LNCAP (cell line): ENCODE measurements at regions not wholly inside any gene's neighbourhood (a gene's known extent, or its start where the extent isn't known, plus 50 kb on each side); places are given as distances from the start of the nearest gene placed in this dataset.

Source experiments
- TF ChIP-seq, protein P1 (sequence below): fragments of 450-650 bp; IDR thresholded peaks from 2 replicates; pipeline ENCODE4 v1.5.1; 2017; ENCODE audit warnings: mild to moderate bottlenecking

DNA sequence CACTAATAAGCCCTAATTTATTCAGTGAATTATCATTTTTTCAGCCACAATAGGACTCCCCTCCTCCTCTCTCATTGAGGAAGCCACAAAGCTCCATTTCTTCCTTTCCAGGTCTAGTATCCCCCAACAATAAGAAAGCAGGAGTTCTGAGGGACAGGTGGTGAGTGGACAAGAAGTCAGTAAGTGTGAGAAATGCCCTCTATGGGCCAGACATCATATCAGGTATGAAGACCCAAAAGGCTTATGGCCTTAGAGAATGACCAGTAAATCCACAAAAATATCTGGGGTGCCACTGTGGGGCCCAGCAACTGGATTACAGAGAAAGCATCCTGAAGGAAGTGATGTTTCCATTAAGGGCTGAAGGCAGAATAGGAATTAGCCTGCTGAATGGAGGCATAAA, 175.7 kb downstream of the TRIM33 start:
- TF ChIP-seq, protein P1, sequence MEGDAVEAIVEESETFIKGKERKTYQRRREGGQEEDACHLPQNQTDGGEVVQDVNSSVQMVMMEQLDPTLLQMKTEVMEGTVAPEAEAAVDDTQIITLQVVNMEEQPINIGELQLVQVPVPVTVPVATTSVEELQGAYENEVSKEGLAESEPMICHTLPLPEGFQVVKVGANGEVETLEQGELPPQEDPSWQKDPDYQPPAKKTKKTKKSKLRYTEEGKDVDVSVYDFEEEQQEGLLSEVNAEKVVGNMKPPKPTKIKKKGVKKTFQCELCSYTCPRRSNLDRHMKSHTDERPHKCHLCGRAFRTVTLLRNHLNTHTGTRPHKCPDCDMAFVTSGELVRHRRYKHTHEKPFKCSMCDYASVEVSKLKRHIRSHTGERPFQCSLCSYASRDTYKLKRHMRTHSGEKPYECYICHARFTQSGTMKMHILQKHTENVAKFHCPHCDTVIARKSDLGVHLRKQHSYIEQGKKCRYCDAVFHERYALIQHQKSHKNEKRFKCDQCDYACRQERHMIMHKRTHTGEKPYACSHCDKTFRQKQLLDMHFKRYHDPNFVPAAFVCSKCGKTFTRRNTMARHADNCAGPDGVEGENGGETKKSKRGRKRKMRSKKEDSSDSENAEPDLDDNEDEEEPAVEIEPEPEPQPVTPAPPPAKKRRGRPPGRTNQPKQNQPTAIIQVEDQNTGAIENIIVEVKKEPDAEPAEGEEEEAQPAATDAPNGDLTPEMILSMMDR: no peak

DNA sequence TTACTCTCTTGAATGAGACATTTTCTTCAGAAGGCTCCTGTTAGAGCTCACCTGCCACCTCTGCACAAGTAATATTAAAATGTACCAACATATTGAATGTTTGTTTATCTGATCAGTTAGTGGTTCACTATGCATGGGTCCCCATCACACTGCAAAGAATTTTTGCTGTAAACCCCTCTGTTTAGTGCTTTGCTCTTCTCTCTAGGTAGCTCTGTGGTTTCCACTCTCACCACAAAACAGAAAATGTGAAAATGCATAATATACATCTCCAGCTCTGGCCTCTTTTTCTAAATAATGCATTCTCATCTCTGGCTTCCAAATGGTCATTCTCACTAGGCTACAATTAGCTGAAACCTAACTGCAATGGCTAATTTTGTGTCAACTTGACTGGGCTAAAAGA, 176.7 kb downstream of the TRIM33 start:
- TF ChIP-seq, protein P1: no peak

DNA sequence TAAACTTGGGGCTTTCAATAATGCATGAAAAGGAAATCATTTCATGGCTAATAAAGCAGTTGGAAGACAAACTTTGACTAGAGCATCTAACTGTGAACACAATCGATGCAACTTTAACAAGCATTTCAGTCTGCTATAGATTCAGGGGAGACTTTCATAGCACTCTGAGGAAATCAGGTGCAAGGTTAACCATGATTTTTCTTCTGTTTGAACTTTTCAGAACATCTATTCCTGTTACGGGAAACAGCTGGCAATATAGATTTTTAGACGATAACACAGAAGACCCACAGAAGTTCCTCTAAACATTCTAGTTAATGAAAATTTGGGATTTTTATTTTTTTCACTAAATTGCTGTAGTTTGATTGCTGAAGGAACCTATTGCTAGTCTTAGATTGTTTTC, 177.3 kb downstream of the TRIM33 start:
- TF ChIP-seq, protein P1: no peak

DNA sequence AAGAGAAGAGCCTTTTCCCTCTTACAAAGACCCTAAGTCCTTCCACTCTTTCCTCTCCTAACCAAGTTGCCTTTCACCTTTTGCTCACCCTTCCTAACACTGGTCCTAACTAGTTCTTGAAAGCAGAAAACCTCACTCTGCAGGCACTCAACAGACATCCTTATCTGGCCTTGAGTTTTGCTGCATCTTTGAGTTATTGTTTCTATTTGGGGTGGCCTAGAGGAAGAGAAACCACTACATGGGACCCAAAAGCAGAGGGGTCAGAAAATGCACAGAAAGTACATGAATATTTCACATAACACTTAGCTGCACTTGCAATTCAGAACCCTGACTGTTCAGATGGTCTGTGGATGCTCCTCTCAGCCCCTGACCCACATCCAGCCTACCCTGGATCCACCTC, 178.3 kb upstream of the SYT6 start:
- TF ChIP-seq, protein P1: no peak

DNA sequence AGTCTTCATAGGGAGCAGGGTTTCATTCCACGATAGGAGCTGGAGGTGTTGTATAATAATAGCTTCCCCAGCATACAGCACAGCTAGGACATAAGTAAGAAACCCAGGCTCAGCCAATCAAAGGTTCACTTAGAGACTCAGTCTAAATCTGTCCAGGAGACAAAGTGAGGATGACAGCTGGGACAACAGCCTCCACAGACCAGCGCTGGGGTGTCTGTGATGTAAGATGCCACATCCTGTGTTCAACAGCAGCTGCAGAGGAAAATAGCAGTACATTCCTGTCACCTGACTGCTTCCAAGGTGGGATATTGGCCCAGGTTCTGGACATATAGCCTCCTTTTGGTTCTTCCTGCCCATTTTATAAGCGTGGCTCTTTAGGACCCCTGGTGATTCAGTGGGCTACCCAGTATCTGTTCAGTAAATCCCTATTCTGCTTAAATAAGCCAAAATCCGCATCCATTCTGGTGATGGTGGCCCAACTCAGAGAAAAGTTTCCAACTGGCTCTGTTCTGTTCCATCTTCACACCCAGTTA, 176.8 kb upstream of the SYT6 start:
- TF ChIP-seq, protein P1: no peak

DNA sequence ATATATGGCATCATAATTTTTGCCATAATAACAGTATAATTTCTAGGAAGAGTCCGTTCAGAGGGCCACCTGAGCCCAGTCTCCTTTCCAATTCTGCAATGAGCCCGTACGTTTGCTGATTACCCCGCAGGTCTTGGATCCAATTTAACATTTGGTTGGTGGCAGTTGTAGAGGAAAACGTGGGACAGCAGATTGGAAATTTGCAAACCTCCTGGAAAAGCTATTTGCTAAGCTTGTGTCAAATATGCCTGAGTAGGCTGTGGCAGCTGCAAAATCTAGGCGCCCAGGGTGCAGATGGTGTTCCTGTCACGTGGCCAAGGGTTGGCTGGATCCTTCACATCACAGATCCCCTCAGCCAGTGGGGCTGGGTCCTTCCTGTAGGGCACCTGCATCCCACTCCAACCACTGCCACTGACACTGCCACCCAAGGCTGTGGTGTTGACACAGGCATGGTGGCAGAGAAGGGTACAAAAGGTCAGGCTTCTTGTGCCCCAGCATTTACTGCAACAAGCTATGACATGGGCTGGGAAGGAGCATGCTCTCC, 174.8 kb upstream of the SYT6 start:
- TF ChIP-seq, protein P1: no peak

DNA sequence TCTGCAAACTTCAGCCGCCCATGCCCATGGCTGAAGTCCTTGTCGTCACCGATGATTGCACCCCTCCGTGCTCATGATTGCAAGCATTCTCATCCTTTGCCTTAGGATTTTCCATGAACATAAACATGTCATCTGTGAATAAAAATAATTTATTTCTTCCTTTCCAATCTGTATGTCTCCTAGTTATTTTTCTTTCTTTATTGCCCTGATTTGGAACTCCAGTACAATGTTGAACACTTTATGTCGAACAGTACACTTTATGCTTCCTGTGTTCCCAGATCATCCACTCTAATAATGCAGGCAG, 170.9 kb upstream of the SYT6 start:
- TF ChIP-seq, protein P1: no peak

DNA sequence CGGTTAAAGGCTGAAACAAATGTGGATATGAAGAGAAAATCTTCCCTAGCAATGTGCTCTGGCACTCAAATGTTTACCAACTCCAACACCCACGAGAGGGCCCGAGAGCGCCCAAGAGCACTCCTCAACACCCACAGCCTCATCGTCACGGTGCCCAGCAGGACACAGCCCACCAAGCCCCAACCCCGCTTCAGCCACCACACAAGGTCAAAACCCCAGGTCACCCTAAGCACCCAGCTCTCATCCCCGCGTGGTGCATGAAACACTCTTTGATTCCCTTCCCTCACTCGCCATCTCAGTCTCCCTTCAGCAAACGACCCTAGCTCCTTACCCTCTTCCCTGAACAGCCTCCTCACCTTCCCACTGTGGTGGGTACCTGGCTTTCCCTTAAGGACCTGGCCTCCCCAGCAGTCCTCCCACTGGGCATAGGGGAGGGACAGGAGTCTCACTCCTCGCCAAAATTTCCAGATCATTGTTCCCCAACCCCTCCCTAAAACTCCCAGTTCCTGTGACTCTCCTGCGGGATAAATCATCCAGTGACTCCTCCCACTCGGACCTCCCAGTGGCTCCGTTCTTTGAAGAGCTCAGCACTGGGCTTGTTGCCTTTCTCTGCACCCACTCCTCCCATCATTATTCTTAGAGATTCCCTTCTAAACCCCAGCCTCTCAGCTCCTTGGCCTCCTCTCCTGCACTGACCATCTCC, 170.4 kb upstream of the SYT6 start:
- TF ChIP-seq, protein P1: no peak
